ENCODE measurements at regions not wholly inside any gene's neighbourhood (a gene's known extent, or its start where the extent isn't known, plus 50 kb on each side); places are given as distances from the start of the nearest gene placed in this dataset.

GRCh38 chr1:165119086-165119485, 237.4 kb downstream of the LMX1A start:
- Histone ChIP-seq H3K9me3 (no peaks in the 10 kb centered on the region), H3K36me3 (ENCODE audit: insufficient read depth in 1 of 2, low read depth in 1 of 2) (no peaks in the 10 kb centered on the region), H3K4me3 (no peak overlapping the region), H3K4me1 (peaks cover 3% of the 10 kb centered on the region), H3K27me3 (ENCODE audit: insufficient read depth in 3 of 3, low read length in 2 of 3) (peaks cover 0 to 50% (median 8%) of the 10 kb centered on the region in 3 donors), H3K27ac (no peak overlapping the region)
- WGBS, 3 donors = 50 to 57% (median 57%) methylated on average over 5 of the region's 5 CpGs
- ATAC-seq = no peak
- no peak for DNase-seq
- TF ChIP-seq CTCF (IDR thresholded peaks at IDR 0.05) = no peak
- intact Hi-C loops (cut with DNase I) = no loop called here

- peak overlapping the region; percentile 28 for H3K4me3 ChIP-seq
- TF ChIP-seq CTCF (IDR thresholded peaks at IDR 0.05) = no peak
- H3K4me1 ChIP-seq = peaks cover 3% of the 10 kb centered on the region
- peaks cover 0 to 43% (median 8%) of the 10 kb centered on the region in 3 donors for H3K27me3 ChIP-seq (ENCODE audit: insufficient read depth in 3 of 3, low read length in 2 of 3)
- no peaks in the 10 kb centered on the region for H3K9me3 ChIP-seq
- H3K27ac ChIP-seq = no peak overlapping the region
- peak in 3 of 4 donors; percentile 24 to 39 (median 30) for ATAC-seq
- intact Hi-C loops (cut with DNase I) = no loop called here
- WGBS, 3 donors = 5 to 6% (median 5%) methylated on average over 32 to 33 of the region's 33 CpGs
- H3K36me3 ChIP-seq (ENCODE audit: insufficient read depth in 1 of 2, low read depth in 1 of 2) = no peaks in the 10 kb centered on the region
- no peak for DNase-seq
These were observed 239.0 kb downstream of the LMX1A start for GRCh38 chr1:165117482-165117881.

- intact Hi-C loops (cut with DNase I) = no loop called here
- no peaks in the 10 kb centered on the region for H3K36me3 ChIP-seq (ENCODE audit: insufficient read depth in 1 of 2, low read depth in 1 of 2)
- TF ChIP-seq CTCF (IDR thresholded peaks at IDR 0.05) = no peak
- no peak for DNase-seq
- no peaks in the 10 kb centered on the region for H3K9me3 ChIP-seq
- H3K27me3 ChIP-seq (ENCODE audit: insufficient read depth in 3 of 3, low read length in 2 of 3) = peaks cover 0 to 43% (median 8%) of the 10 kb centered on the region in 3 donors
- H3K27ac ChIP-seq = no peak overlapping the region
- 59 to 71% (median 61%) methylated on average over 6 of the region's 6 CpGs for WGBS, 3 donors
- peaks cover 3% of the 10 kb centered on the region for H3K4me1 ChIP-seq
- ATAC-seq = peak; percentile 57 to 69 (median 65)
- H3K4me3 ChIP-seq = no peak overlapping the region
These were observed 239.8 kb downstream of the LMX1A start for GRCh38 chr1:165116732-165117131.

GRCh38 chr1:165116171-165116570, 240.3 kb downstream of the LMX1A start:
- Histone ChIP-seq H3K36me3 (ENCODE audit: insufficient read depth in 1 of 2, low read depth in 1 of 2) (no peaks in the 10 kb centered on the region), H3K4me3 (no peak overlapping the region), H3K9me3 (no peaks in the 10 kb centered on the region), H3K4me1 (peaks cover 3% of the 10 kb centered on the region), H3K27ac (no peak overlapping the region), H3K27me3 (ENCODE audit: insufficient read depth in 3 of 3, low read length in 2 of 3) (peaks cover 0 to 43% (median 11%) of the 10 kb centered on the region in 3 donors)
- no peak for TF ChIP-seq CTCF (IDR thresholded peaks at IDR 0.05)
- WGBS, 3 donors = 38 to 55% (median 53%) methylated on average over 1 of the region's 1 CpG
- no peak for DNase-seq
- intact Hi-C loops (cut with DNase I) = no loop called here
- no peak for ATAC-seq

- Histone ChIP-seq H3K9me3 (no peaks in the 10 kb centered on the region), H3K4me3 (no peak overlapping the region), H3K4me1 (peaks cover 3% of the 10 kb centered on the region), H3K27ac (no peak overlapping the region), H3K27me3 (ENCODE audit: insufficient read depth in 3 of 3, low read length in 2 of 3) (peaks cover 0 to 38% (median 11%) of the 10 kb centered on the region in 3 donors), H3K36me3 (ENCODE audit: insufficient read depth in 1 of 2, low read depth in 1 of 2) (no peaks in the 10 kb centered on the region)
- intact Hi-C loops (cut with DNase I) = no loop called here
- WGBS, 3 donors = 79 to 87% (median 81%) methylated on average over 6 of the region's 6 CpGs
- DNase-seq (no peak), ATAC-seq (no peak)
- TF ChIP-seq CTCF (IDR thresholded peaks at IDR 0.05) = no peak
These were observed 241.6 kb downstream of the LMX1A start for GRCh38 chr1:165114889-165115285.

All from psoas muscle (tissue), 7 donors.